Islet of Langerhans (tissue), 1 donor: ENCODE measurements at regions not wholly inside any gene's neighbourhood (a gene's known extent, or its start where the extent isn't known, plus 50 kb on each side); places are given as distances from the start of the nearest gene placed in this dataset.

Experiments
- FAIRE-seq: peaks from one replicate; lab custom pipeline; 2011; peaks lifted over from hg19 to GRCh38; lab: Jason Lieb, UNC

GRCh38 chr15:36469311-36469966 lies 110.0 kb upstream of the CDIN1 start:
- peak; percentile 38 for FAIRE-seq

- no peak for FAIRE-seq
Measured at GRCh38 chr15:36472672-36473071, 106.8 kb upstream of the CDIN1 start.

- FAIRE-seq, result no peak
Measured at GRCh38 chr15:36478561-36478960, 100.9 kb upstream of the CDIN1 start.

DNA sequence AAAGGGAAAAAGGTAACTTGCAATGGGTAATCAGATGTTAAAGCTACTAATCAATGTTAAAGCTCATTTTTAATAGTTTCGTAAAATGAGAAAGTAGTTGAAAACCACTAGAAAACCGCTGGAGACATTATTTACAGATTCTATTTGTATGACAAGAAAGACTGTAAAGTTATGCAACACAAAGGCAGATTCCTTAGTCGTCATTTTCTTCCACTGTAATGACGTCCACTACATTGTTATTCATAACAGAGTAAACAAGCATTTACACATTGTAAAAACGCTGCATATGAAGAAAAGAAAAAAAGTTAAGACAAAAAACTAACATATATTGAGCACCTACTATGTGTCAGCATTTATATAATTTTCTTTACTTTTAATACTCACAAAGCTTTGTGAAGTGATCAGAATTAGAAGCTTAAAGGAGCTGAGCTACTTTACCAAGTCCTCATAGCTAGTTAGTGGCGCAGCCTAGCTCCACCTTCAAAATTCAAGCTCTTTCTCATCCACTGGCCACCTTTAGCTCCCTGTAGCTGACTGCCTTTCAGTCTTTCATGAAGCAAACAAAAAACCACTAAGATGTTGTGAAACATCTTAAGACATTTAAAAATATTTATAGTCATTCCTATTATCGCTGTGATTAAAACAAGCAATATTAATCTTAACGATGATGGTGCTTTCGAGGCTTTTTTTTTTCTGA lies 100.1 kb upstream of the CDIN1 start:
- no peak for FAIRE-seq

DNA sequence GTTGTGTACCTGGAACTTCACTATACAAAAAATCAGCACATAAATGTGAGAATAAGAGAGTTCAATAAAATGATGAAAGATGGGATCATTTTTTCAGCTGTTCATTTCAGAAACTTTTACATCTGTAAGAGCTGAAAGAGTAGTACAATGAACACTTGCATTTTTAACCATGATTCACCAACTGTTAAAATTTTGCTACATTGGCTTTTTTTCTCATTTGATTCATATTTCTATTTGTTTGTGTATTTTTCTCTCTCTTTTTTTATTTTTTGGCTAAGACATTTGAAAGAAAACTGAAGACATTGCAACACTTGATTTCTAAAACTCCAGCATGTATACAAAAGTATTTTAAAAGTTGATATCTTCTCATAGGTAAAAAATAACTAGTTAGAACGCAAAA lies 98.3 kb upstream of the CDIN1 start:
- no peak for FAIRE-seq

DNA sequence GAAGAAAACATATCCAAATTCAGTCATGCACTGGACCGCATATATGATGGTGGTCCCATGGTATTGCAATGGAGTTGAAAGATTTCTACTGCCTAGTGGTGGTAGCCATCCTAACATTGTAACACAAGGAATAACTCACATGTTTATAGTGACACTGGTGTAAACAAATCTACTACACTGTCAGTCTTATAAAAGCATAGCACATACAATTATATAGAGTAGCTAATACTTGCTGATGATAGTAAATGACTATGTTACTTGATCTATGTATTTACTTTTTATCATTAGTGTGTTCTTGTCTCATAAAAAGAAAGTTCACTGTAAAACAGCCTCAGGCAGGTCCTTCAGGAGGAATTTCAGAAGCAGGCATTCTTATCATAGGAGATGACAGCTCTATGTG lies 96.0 kb upstream of the CDIN1 start:
- FAIRE-seq, result no peak

DNA sequence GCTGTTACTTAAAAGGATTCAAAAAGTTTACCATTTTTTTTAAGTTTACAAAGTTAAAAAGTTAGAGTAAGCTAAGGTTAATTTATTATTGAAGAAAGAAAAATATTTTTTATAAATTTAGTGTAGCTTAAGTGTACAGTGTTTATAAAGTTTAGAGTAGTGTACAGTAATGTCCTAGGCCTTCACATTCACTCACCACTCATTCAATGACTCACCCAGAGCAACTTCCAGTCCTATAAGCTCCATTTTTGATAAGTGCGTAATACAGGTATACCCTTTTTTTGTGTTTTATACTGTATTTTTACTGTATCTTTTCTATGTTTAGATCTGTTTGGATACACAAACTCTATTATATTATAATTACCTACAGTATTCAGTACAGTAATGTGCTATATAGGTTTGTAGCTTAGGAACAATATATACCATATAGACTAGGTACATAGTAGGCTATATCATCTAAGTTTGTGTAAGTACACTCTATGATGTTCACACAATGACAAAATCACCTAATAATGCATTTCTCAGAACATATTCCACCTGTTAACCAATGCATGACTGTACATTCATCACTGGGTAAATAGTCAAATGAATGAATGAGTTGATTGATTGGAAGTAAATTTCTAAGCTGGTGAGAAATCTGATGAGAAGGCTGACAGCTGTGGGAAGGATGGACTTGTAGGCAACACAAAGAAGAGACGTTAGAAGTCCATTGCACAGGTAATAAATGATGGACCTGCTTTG lies 95.2 kb upstream of the CDIN1 start:
- no peak for FAIRE-seq

GRCh38 chr15:36491912-36492311 lies 87.5 kb upstream of the CDIN1 start:
- FAIRE-seq, result no peak

DNA sequence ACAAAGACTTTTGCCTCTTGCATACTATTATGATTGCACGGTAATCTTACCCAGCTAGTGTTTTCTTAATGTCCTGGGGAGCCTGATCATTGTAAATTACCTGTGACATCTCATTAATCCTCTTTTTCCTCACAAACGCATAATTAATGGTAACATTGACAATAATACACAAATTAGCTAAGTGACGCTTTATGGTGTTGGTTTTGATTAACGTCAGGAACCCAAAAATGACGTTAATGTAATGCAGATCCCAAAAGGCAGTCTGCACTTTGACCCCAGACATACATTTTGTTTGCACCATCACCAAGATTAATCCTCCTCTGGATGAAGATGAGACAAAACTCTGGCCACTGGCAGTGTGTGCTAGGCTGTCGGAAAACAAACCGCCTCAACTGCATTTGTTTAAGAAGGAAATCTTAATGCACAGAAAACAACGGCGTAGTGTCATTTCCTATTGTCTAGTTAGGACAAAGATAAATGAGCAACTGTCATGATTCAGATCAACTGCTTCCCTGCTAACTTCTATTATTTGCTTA lies 83.9 kb upstream of the CDIN1 start:
- FAIRE-seq, result no peak

DNA sequence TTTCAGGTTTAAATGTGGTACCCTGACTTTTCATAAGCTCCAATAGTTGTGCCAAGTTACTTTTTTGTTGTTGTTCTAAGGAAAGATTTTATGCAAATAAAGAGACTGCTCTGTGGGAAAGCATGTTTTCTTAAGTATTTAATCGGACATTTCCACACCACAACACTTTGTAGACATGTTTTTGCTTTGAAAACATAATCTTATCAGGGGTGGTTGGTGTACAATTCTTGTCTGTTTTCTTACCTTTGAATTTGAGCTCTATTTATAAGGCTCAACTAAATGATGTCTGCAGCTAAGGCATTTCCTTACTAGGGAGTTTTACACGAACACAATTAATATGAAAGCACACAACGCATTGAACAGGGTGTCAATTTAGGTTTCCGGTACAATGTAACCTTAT lies 81.5 kb upstream of the CDIN1 start:
- no peak for FAIRE-seq

DNA sequence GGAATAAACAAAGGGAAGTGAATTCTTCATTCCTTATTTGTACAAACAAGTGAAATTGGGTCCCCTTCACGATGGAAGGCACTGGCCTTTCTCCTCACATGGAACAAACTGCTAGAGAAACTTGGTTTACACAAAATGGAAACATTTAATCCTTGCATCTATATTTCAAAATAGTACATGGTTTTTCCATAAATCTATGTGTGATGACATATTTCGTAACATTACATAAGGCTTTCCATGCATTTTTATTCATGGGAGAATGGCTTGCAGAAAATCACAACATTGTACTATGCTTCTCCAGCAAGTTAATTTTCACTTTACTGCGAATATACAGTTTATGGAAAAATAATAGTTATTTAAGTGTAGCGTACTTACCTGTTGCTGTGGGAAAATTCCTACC lies 81.0 kb upstream of the CDIN1 start:
- peak; percentile 78 for FAIRE-seq

DNA sequence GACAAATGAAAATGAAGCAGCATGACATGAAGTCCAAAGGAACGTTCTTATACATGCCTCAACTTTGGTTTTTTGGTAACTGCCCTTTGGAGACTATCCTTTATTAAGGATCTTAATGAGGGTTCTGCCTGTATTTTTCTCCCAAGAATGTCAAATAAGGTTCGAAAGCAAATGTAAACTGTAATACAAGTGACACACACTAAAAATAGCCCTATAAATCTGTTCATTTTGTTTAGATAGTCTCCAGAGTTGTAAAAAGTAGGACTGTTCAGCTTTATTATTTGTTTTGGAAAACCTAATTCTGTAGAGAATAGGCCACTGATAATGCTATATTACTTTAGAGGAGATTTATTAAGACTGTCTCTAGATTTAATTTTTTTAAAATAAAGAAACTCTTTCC lies 80.5 kb upstream of the CDIN1 start:
- no peak for FAIRE-seq

DNA sequence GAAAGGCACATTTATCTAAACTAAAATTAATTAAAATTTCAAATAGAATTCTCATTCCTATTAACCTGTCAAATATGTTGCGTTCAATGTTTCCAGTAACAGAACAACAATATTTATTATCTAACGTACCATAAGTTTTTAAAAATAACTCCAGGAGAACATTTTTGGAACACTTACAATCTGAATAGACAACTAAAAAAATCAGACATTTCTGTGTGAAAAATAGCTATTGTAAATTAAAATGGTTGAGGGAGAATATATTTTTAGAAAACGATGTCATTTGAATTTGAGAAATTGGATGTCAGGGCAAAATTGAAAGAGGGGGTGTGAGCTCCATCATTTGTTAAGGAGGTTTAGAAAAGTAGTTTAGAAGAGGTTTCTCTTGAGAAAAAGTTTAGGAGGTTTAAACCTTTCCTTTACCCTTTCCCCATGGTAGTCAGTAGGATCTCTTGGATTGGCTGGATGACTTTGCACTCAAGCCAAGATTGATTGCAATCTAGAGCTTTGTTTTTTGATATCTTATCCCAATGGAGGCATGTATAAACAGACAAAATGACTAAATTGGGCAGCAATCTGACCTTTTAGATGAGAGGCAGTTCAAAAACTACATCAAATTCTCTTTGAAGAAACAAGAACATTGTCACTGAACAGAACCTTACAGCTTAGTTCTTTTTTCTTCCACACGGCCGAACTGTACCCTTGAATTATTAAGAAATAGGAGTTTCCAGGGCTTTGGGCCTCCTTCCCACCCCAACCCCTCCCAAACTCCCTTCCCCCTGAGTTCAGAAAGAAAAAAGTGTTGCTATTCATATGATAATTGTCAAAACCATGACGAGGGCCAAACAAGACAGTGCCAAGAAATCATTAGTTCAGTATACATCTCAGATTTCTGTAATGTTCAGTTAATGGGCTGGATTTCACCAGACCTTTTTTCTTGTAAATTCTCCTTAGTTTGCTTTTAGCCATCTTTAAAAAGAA lies 79.7 kb upstream of the CDIN1 start:
- FAIRE-seq, result peak; percentile 21

DNA sequence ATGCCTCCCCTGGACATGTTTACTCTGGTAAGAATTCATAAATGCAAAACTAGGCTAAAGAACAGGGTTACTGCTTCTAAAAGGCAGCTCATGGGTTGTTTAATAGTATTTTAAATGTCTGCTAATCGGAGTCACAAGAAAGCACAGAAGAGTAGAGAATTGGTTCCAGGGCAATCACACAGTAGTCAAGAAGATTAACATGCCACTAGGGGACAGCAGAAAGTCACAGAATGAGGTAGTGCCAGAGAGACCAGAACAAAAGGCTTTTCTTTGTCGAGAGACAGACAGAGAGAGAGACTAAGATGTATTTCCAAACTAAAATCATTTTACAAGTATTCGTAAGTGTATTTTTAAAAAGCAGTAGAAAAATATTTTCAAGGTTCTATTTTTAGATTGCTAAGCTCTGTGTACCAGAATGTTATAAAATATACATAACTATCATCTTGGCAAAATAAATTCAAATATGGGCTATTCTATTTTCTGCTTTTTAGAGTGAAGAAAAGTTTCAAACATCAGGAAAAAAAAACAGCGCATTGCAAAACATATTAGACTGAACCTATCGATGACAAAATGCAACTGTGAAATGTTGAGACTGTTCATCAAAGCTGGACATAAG lies 78.3 kb upstream of the CDIN1 start:
- FAIRE-seq, result peak; percentile 99

- FAIRE-seq, result no peak
Measured at GRCh38 chr15:36502509-36502908, 76.9 kb upstream of the CDIN1 start.

DNA sequence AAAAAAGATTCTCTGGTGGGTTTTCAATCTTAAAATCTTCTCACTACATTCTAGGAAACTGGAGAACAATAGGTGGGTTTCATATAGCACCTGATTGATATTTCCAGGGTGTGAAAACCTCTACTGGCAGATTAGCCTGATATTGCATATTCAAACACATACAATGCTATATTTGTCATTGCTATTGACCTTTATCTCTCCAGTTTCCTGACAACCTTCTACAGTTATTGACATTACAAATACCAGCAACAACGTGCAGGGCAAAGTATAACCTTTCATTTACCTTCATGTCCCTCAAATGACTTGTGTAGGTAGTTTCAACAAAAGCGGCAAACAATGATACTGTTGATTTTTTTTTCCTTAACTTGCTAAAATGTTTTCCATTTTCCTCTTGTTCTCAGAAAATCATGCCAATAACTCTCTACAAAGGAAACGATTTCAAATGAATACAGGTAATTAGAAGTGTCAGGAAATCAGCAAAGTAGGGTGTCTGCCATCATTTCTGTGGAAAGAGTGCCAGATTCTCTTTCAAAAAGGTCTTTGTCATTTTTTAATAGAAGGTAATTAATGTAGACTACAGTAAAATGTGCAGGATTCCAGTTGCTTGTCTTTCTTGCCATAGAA lies 72.6 kb upstream of the CDIN1 start:
- FAIRE-seq, result peak; percentile 85

DNA sequence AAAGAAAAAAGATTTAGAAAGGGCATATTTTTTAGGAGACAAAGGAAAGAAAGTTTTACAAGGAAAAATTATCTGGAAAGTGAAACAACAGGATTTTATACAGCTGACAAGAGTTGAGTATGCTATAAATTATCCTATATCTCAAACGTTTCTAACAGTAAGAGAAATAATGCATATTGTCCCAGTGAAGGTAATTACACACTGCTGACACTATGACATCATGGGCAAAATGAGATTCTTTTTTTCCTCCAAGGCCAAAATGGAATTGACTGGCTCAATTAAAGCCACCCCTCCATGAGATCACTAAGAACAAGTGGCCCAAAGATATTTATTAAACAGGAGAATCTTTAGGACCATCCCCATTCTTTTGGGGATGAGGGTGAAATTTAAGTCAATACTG lies 72.0 kb upstream of the CDIN1 start:
- peak; percentile 38 for FAIRE-seq

- no peak for FAIRE-seq
Measured at GRCh38 chr15:36511594-36511993, 67.8 kb upstream of the CDIN1 start.

- FAIRE-seq, result no peak
Measured at GRCh38 chr15:36517758-36518157, 61.7 kb upstream of the CDIN1 start.

- no peak for FAIRE-seq
Measured at GRCh38 chr15:36519067-36519466, 60.4 kb upstream of the CDIN1 start.

- no peak for FAIRE-seq
Measured at GRCh38 chr15:36525430-36525829, 54.0 kb upstream of the CDIN1 start.
